RWPE2 (cell line): ENCODE measurements at regions not wholly inside any gene's neighbourhood (a gene's known extent, or its start where the extent isn't known, plus 50 kb on each side); places are given as distances from the start of the nearest gene placed in this dataset.

ENCODE experiments used
- ATAC-seq: fragments of 200-7000 bp; cut with Tn5 transposase; 3 replicates; pipeline ENCODE4 v1.9.1; 2021; ENCODE audit warnings: low read depth
- DNase-seq: peaks from one replicate; pipeline ENCODE4 v3.0.0-alpha.2; 2020; ENCODE audit warnings: low spot score
- H3K27ac ChIP-seq: fragments of 450-650 bp; 2 replicates; pipeline ENCODE4 v1.5.1; 2017; ENCODE audit warnings: mild to moderate bottlenecking; ENCODE audit not compliant: poor library complexity, severe bottlenecking
- H3K27me3 ChIP-seq: fragments of 250-450 bp; sonication (Bioruptor Pico); 2 replicates; pipeline ENCODE4 v1.5.1; 2021; ENCODE audit warnings: mild to moderate bottlenecking, moderate library complexity; ENCODE audit not compliant: insufficient read depth, poor library complexity, severe bottlenecking
- H3K36me3 ChIP-seq: fragments of 250-450 bp; sonication (Bioruptor Pico); 2 replicates; pipeline ENCODE4 v1.5.1; 2020; ENCODE audit warnings: low read depth, mild to moderate bottlenecking, moderate library complexity
- H3K4me1 ChIP-seq: fragments of 250-450 bp; sonication (Bioruptor Pico); 2 replicates; pipeline ENCODE4 v1.5.1; 2021; ENCODE audit warnings: mild to moderate bottlenecking, moderate library complexity; ENCODE audit not compliant: insufficient read depth, poor library complexity, severe bottlenecking
- H3K4me3 ChIP-seq: fragments of 250-450 bp; sonication (Bioruptor Pico); 2 replicates; pipeline ENCODE4 v1.5.1; 2021; ENCODE audit warnings: mild to moderate bottlenecking, moderate library complexity; ENCODE audit not compliant: severe bottlenecking
- H3K9me3 ChIP-seq: fragments of 250-450 bp; sonication (Bioruptor Pico); 2 replicates; pipeline ENCODE4 v1.5.1; 2021; ENCODE audit warnings: mild to moderate bottlenecking, moderate library complexity; ENCODE audit not compliant: severe bottlenecking
- CTCF ChIP-seq: fragments of 450-650 bp; IDR thresholded peaks from one replicate; pipeline ENCODE4 v1.5.1; 2017; ENCODE audit warnings: mild to moderate bottlenecking, moderate library complexity; ENCODE audit not compliant: poor library complexity, severe bottlenecking

- Histone ChIP-seq H3K9me3 (no peaks in the 10 kb centered on the region), H3K36me3 (no peaks in the 10 kb centered on the region), H3K27me3 (no peaks in the 10 kb centered on the region), H3K4me3 (no peak overlapping the region), H3K27ac (no peak overlapping the region), H3K4me1 (peaks cover 13% of the 10 kb centered on the region)
- TF ChIP-seq CTCF: no peak
- DNase-seq: no peak
- no peak for ATAC-seq
Observed at GRCh38 chr3:166279636-166280035, 442.4 kb upstream of the BCHE start.

GRCh38 chr3:166275024-166275390, 437.8 kb upstream of the BCHE start:
- DNase-seq: no peak
- Histone ChIP-seq H3K4me1 (peaks cover 6% of the 10 kb centered on the region), H3K27me3 (no peaks in the 10 kb centered on the region), H3K36me3 (no peaks in the 10 kb centered on the region), H3K27ac (no peak overlapping the region), H3K4me3 (no peak overlapping the region), H3K9me3 (no peaks in the 10 kb centered on the region)
- no peak for ATAC-seq
- TF ChIP-seq CTCF: no peak

- DNase-seq (no peak), ATAC-seq (peak; percentile 60)
- no peak for TF ChIP-seq CTCF
- Histone ChIP-seq H3K27ac (no peak overlapping the region), H3K4me3 (no peak overlapping the region), H3K9me3 (no peaks in the 10 kb centered on the region), H3K4me1 (peaks cover 6% of the 10 kb centered on the region), H3K27me3 (no peaks in the 10 kb centered on the region), H3K36me3 (no peaks in the 10 kb centered on the region)
Observed at GRCh38 chr3:166274351-166275023, 437.3 kb upstream of the BCHE start.

GRCh38 chr3:166270429-166270828, 433.2 kb upstream of the BCHE start:
- Histone ChIP-seq H3K9me3 (no peaks in the 10 kb centered on the region), H3K27ac (no peak overlapping the region), H3K36me3 (no peaks in the 10 kb centered on the region), H3K27me3 (no peaks in the 10 kb centered on the region), H3K4me3 (no peak overlapping the region), H3K4me1 (peaks cover 6% of the 10 kb centered on the region)
- TF ChIP-seq CTCF: no peak
- ATAC-seq (no peak), DNase-seq (no peak)

GRCh38 chr3:166265153-166265552, 427.9 kb upstream of the BCHE start:
- Histone ChIP-seq H3K27ac (no peak overlapping the region), H3K36me3 (no peaks in the 10 kb centered on the region), H3K9me3 (no peaks in the 10 kb centered on the region), H3K4me1 (no peaks in the 10 kb centered on the region), H3K4me3 (no peak overlapping the region), H3K27me3 (no peaks in the 10 kb centered on the region)
- no peak for ATAC-seq
- no peak for DNase-seq
- no peak for TF ChIP-seq CTCF
